Gastroesophageal sphincter (tissue), 4 donors: ENCODE measurements at regions not wholly inside any gene's neighbourhood (a gene's known extent, or its start where the extent isn't known, plus 50 kb on each side); places are given as distances from the start of the nearest gene placed in this dataset.

Experiments
- ATAC-seq: fragments of 150-250 bp; one replicate; pipeline ENCODE4 v1.9.1; 2016; ENCODE audit warnings: mild to moderate bottlenecking, moderate library complexity
- H3K27ac ChIP-seq, 4 donors: fragments of 200-600 bp; sonication (generic) in 3 of 4; 1 replicate in 3 of 4; 2 replicates in 1 of 4; pipeline ENCODE4 v1.5.1; 2016 to 2019
- H3K27me3 ChIP-seq: fragments of 200-600 bp; sonication (generic); one replicate; pipeline ENCODE4 v1.5.1; 2019
- H3K36me3 ChIP-seq, 2 donors: fragments of 200-600 bp; sonication (generic); one replicate each; pipeline ENCODE4 v1.5.1; 2019; ENCODE audit warnings: control low read depth in 1 of 2
- H3K4me1 ChIP-seq, 3 donors: fragments of 200-600 bp; sonication (generic); 1 replicate in 2 of 3; 2 replicates in 1 of 3; pipeline ENCODE4 v1.5.1; 2016 to 2019; ENCODE audit warnings: control low read depth in 2 of 3
- H3K4me3 ChIP-seq, 2 donors: fragments of 200-600 bp; sonication (generic); one replicate each; pipeline ENCODE4 v1.5.1; 2019; ENCODE audit warnings: mild to moderate bottlenecking in 1 of 2, moderate library complexity in 1 of 2
- H3K9me3 ChIP-seq, 3 donors: fragments of 200-600 bp; sonication (generic); one replicate each; pipeline ENCODE4 v1.5.1; 2017 to 2019; ENCODE audit warnings: control low read depth in 2 of 3
- EP300 ChIP-seq: sonication (generic); formaldehyde crosslinking; IDR thresholded peaks from one replicate; pipeline ENCODE4 v1.6.1; 2017; ENCODE audit warnings: antibody characterized with exemption, mild to moderate bottlenecking
- POLR2A ChIP-seq, 2 donors: fragments of 450-650 bp; IDR thresholded peaks; one replicate each; pipeline ENCODE4 v1.6.1; 2017; ENCODE audit warnings: antibody characterized with exemption in 2 of 2, mild to moderate bottlenecking in 2 of 2, moderate library complexity in 1 of 2
- POLR2AphosphoS5 ChIP-seq: sonication (generic); formaldehyde crosslinking; IDR thresholded peaks from one replicate; pipeline ENCODE4 v1.6.1; 2017; ENCODE audit warnings: antibody characterized with exemption
- WGBS, 2 donors: methylation state at CpG; one replicate each; pipeline ENCODE4 v1.1.5; 2018; ENCODE audit warnings: low coverage in 1 of 2; 5-methylcytosine and 5-hydroxymethylcytosine counted together
- TF ChIP-seq, protein P1 (sequence below), 4 experiments: fragments of 200-600 bp in 2 of 4; fragments of 450-650 bp in 2 of 4; sonication (generic) in 1 of 4; IDR thresholded peaks; one replicate each; pipeline ENCODE4 v1.5.1; 2017 to 2019; ENCODE audit warnings: antibody characterized with exemption in 4 of 4, mild to moderate bottlenecking in 2 of 4, moderate library complexity in 2 of 4

- Histone ChIP-seq H3K27me3 (peaks cover 30% of the 10 kb centered on the region), H3K4me1 (peaks cover 0 to 6% (median 0%) of the 10 kb centered on the region in 3 donors), H3K4me3 (no peak overlapping the region), H3K27ac (no peak overlapping the region), H3K36me3 (no peaks in the 10 kb centered on the region), H3K9me3 (no peaks in the 10 kb centered on the region)
- 96 to 100% methylated on average over 3 of the region's 3 CpGs for whole genome bisulfite sequencing, 2 donors
- TF ChIP-seq EP300 (no peak), POLR2AphosphoS5 (no peak), POLR2A (IDR thresholded peaks at IDR 0.05) (no peak)
- TF ChIP-seq, protein P1, sequence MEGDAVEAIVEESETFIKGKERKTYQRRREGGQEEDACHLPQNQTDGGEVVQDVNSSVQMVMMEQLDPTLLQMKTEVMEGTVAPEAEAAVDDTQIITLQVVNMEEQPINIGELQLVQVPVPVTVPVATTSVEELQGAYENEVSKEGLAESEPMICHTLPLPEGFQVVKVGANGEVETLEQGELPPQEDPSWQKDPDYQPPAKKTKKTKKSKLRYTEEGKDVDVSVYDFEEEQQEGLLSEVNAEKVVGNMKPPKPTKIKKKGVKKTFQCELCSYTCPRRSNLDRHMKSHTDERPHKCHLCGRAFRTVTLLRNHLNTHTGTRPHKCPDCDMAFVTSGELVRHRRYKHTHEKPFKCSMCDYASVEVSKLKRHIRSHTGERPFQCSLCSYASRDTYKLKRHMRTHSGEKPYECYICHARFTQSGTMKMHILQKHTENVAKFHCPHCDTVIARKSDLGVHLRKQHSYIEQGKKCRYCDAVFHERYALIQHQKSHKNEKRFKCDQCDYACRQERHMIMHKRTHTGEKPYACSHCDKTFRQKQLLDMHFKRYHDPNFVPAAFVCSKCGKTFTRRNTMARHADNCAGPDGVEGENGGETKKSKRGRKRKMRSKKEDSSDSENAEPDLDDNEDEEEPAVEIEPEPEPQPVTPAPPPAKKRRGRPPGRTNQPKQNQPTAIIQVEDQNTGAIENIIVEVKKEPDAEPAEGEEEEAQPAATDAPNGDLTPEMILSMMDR (IDR thresholded peaks at IDR 0.05), result no peak
- no peak for ATAC-seq
Measured at GRCh38 chr11:70007796-70008195, 70.3 kb upstream of the ANO1 start.

GRCh38 chr11:70010774-70011173 is 67.3 kb upstream of the ANO1 start:
- H3K27me3 ChIP-seq, result peaks cover 30% of the 10 kb centered on the region
- H3K4me3 ChIP-seq, result no peak overlapping the region
- H3K4me1 ChIP-seq, result no peaks in the 10 kb centered on the region
- TF ChIP-seq, protein P1 (IDR thresholded peaks at IDR 0.05), result no peak
- no peak for TF ChIP-seq POLR2AphosphoS5
- no peak for TF ChIP-seq EP300
- TF ChIP-seq POLR2A (IDR thresholded peaks at IDR 0.05), result no peak
- H3K27ac ChIP-seq, result no peak overlapping the region
- WGBS, 2 donors, result 60% methylated on average over 1 of the region's 1 CpG; no CpG with 5 or more reads in 1 of the 2 donors
- no peaks in the 10 kb centered on the region for H3K36me3 ChIP-seq
- no peaks in the 10 kb centered on the region for H3K9me3 ChIP-seq
- ATAC-seq, result no peak

DNA sequence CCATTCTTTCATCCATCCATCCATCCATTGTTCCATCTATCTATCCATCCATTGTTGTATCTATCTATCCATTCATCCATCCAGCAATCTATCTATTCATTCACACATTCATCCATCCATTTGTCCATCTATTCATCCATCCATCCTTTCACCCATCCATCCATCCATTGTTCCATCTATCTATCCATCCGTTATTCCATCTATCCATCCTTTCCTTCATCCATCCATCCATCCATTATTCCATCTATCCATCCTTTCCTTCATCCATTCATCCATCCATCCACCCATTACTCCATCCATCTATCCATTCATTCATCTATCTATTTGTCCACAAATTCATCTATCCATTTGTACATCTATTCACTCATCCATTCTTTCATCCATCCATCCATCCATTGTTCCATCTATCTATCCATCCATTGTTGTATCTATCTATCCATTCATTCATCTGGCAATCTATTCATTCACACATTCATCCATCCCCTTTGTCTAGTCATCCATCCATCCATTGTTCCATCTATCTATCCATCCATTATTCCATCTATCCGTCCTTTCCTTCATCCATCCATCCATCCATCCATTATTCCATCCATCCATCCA is 65.9 kb upstream of the ANO1 start:
- Histone ChIP-seq H3K27me3 (peaks cover 39% of the 10 kb centered on the region), H3K4me3 (no peak overlapping the region), H3K36me3 (no peaks in the 10 kb centered on the region), H3K27ac (no peak overlapping the region), H3K4me1 (no peaks in the 10 kb centered on the region), H3K9me3 (no peaks in the 10 kb centered on the region)
- WGBS, 2 donors, result 67 to 81% methylated on average over 1 to 2 of the region's 2 CpGs
- TF ChIP-seq POLR2A (IDR thresholded peaks at IDR 0.05) (no peak), EP300 (no peak), POLR2AphosphoS5 (no peak)
- TF ChIP-seq, protein P1 (IDR thresholded peaks at IDR 0.05), result no peak
- ATAC-seq, result no peak

DNA sequence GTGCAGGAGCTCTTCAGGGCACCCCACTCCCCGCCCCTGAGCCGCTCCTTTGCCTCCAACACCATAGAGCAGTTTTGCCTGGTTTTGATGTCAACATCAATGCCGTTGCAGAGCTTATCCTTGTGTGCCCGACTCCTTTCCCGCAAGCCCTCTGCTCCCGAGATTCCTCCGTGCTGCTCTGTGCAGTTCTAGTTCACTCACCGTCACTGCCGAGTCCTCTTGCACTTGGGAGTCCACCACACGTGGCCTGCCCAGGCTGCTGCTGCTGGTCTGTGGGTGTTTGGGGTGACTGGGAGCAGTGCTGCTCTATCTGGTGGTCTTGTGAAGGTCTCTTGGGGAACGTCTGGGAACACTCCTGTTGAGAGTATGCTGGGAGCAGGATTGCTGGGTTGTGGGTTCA is 63.8 kb upstream of the ANO1 start:
- TF ChIP-seq EP300, result no peak
- no peak for TF ChIP-seq POLR2AphosphoS5
- TF ChIP-seq, protein P1 (IDR thresholded peaks at IDR 0.05), result no peak
- TF ChIP-seq POLR2A (IDR thresholded peaks at IDR 0.05), result no peak
- no peaks in the 10 kb centered on the region for H3K4me1 ChIP-seq
- no peaks in the 10 kb centered on the region for H3K36me3 ChIP-seq
- H3K27ac ChIP-seq, result no peak overlapping the region
- 87 to 95% methylated on average over 3 to 4 of the region's 11 CpGs for WGBS, 2 donors
- H3K9me3 ChIP-seq, result no peaks in the 10 kb centered on the region
- peaks cover 39% of the 10 kb centered on the region for H3K27me3 ChIP-seq
- no peak for ATAC-seq
- no peak overlapping the region for H3K4me3 ChIP-seq

DNA sequence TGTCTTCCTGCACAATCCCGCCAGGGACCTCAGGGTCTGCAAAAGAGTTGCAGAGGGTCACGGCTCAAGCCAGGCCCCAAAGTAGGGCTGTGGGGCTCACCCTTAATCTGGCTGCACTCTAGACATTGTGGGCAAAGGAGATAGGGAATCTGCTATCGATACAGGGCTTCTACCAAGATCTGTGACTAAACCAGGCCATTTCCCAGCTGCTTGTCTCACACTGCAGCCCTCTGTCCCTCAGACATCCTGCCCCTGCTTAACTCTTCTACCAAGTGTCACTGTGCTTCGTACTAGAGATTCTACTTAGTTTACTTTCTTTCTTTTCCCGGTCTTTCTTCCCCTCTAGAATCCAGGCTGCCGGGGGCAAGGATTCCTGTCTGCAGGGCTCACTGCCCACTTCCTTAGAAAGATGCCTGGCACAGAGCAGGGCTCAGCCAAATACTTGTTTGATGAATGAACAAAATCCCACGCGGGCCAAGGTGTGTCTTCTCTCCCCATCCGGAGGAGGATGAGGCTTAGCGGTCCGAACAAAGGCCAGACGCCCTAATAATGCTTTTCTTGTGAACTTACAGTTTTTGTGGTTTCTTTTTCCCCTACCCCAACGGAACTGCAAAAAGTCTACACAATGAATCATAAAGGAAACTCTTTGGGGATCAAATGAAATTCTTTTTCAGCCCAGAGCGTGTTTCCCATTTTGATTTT is 61.3 kb upstream of the ANO1 start:
- Histone ChIP-seq H3K9me3 (no peaks in the 10 kb centered on the region), H3K27ac (no peak overlapping the region), H3K36me3 (no peaks in the 10 kb centered on the region), H3K4me1 (no peaks in the 10 kb centered on the region), H3K4me3 (no peak overlapping the region), H3K27me3 (peaks cover 33% of the 10 kb centered on the region)
- WGBS, 2 donors, result 37 to 48% methylated on average over 7 to 12 of the region's 14 CpGs
- ATAC-seq, result no peak
- TF ChIP-seq EP300 (no peak), POLR2AphosphoS5 (no peak), POLR2A (IDR thresholded peaks at IDR 0.05) (no peak)
